ENCODE measurements at regions not wholly inside any gene's neighbourhood (a gene's known extent, or its start where the extent isn't known, plus 50 kb on each side); places are given as distances from the start of the nearest gene placed in this dataset.
A peak's percentile ranks its signal among the peaks of the same experiment; 100 is the strongest.

DNA sequence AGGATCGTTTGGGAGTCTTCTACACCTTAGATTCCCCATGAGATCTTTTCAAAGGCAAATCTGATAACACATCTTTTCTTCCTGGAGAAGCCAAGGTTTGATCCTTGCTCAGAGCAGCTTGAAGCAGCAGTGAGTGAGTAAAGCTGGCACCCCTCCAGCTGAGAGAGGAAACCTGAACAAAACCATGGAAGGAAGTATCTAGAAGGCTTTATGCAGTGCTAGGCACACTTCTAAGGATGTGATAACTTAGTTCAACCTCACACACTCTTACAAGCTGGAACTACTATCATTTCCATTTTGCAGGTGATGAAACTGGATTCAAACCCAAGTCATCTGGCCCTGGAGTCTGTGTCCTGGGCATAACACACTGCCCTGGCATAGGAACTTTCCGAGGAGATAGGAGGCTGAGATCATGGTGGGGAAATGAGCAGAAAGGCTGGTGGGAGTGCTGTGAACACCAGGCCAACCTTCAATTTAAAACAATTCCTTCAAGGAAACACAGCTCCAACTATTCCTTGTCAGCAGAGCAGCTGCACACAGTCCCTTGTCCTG lies 71.2 kb downstream of the CTAGE1 start:
- peak; percentile 5 for ATAC-seq (ENCODE audit: low FRiP score)
- no peaks in the 10 kb centered on the region for H3K9me3 ChIP-seq (ENCODE audit: control insufficient read depth, low read length)
- peak; percentile 80 to 82 for DNase-seq
- no peak overlapping the region for H3K4me3 ChIP-seq (ENCODE audit: low read length in 2 of 2)
- peaks cover 0 to 2% of the 10 kb centered on the region in 2 donors for H3K4me1 ChIP-seq (ENCODE audit: control insufficient read depth in 1 of 2, insufficient read depth in 2 of 2, low read length in 2 of 2)
- intact Hi-C loops (cut with DNase I) = loop anchor here (5.0 kb wide), 5 partner anchors 76 to 211 kb away; no protein-coding TSS in a partner anchor
- no peaks in the 10 kb centered on the region for H3K36me3 ChIP-seq (ENCODE audit: control insufficient read depth in 1 of 2, insufficient read depth in 2 of 2, low read length in 1 of 2)
- peak overlapping the region in 1 of 2 donors; percentile 55 for H3K27ac ChIP-seq (ENCODE audit: low read depth in 1 of 2, low read length in 2 of 2)
- 6 to 7% methylated on average over 2 of the region's 2 CpGs for WGBS, 2 donors
- no peaks in the 10 kb centered on the region for H3K27me3 ChIP-seq (ENCODE audit: control insufficient read depth in 1 of 2, insufficient read depth in 2 of 2, low read length in 1 of 2)

DNA sequence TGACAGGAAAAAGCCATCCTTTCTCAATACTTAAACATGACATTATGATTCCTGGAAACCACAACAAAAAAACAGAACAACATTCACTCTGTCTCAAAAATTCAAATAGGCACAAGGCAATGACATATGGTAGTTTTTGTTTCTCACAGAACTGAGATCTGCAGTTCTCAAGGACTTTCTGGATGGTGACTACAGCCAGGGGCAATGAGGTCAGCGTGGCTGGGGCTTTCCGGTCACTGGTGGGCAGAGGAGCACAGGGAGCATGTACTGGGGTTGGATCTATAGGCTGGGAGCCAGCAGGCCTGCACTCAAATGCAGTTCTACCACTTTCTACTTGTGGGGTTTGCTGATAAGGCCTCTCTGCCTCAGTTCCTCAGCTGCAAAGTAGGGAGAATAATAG lies 72.0 kb downstream of the CTAGE1 start:
- 2 to 4% methylated on average over 2 of the region's 2 CpGs for WGBS, 2 donors
- ATAC-seq (ENCODE audit: low FRiP score) = no peak
- Histone ChIP-seq H3K4me3 (ENCODE audit: low read length in 2 of 2) (no peak overlapping the region), H3K27ac (ENCODE audit: low read depth in 1 of 2, low read length in 2 of 2) (peak overlapping the region in 1 of 2 donors; percentile 16), H3K4me1 (ENCODE audit: control insufficient read depth in 1 of 2, insufficient read depth in 2 of 2, low read length in 2 of 2) (peaks cover 0 to 2% of the 10 kb centered on the region in 2 donors), H3K27me3 (ENCODE audit: control insufficient read depth in 1 of 2, insufficient read depth in 2 of 2, low read length in 1 of 2) (no peaks in the 10 kb centered on the region), H3K36me3 (ENCODE audit: control insufficient read depth in 1 of 2, insufficient read depth in 2 of 2, low read length in 1 of 2) (no peaks in the 10 kb centered on the region), H3K9me3 (ENCODE audit: control insufficient read depth, low read length) (no peaks in the 10 kb centered on the region)
- DNase-seq = peak in 1 of 2 donors; percentile 66
- intact Hi-C loops (cut with DNase I) = loop anchor here (5.0 kb wide), 5 partner anchors 77 to 212 kb away; no protein-coding TSS in a partner anchor

DNA sequence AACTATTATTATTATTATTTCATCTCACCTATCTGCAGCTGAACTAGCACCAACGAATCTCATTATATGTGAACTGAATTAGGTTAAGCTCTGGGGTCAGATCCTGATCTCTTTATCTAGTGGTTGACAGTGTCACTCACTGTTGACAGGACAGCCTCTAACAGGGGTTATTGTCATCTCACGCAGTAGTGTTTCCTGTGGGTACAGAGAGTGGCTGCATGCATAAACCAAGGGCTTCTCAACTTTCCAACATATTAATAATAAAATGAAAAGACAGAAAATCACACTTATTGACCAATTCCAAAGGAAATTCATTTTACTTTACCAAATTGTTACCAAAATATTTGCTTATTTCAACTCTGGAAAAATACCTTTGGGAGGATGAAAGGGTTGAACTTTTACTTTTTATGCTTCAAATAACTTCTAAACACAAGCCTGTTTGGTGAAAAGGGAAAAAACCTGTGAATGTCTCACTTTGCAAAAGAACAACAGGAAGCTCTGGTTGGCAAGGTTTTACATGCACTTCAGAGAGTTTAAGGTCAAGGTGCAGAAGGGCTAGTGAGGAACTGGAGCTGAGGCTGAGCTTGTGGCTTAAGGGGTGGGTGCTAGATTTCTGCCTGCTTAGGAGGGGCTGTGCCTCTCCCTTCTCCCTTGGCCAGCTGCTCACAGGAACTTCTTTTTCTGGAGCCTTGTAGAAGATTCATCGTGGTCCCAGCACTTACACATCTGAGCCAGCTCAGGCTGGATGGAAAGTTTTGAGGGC lies 72.6 kb downstream of the CTAGE1 start:
- DNase-seq = no peak
- WGBS, 2 donors = 48 to 58% methylated on average over 3 of the region's 3 CpGs
- ATAC-seq (ENCODE audit: low FRiP score) = no peak
- intact Hi-C loops (cut with DNase I) = loop anchor here (5.0 kb wide), 5 partner anchors 77 to 212 kb away; no protein-coding TSS in a partner anchor
- H3K27ac ChIP-seq (ENCODE audit: low read depth in 1 of 2, low read length in 2 of 2) = peak overlapping the region in 1 of 2 donors; percentile 34
- H3K9me3 ChIP-seq (ENCODE audit: control insufficient read depth, low read length) = no peaks in the 10 kb centered on the region
- no peaks in the 10 kb centered on the region for H3K27me3 ChIP-seq (ENCODE audit: control insufficient read depth in 1 of 2, insufficient read depth in 2 of 2, low read length in 1 of 2)
- H3K4me1 ChIP-seq (ENCODE audit: control insufficient read depth in 1 of 2, insufficient read depth in 2 of 2, low read length in 2 of 2) = peaks cover 0 to 2% of the 10 kb centered on the region in 2 donors
- no peaks in the 10 kb centered on the region for H3K36me3 ChIP-seq (ENCODE audit: control insufficient read depth in 1 of 2, insufficient read depth in 2 of 2, low read length in 1 of 2)
- H3K4me3 ChIP-seq (ENCODE audit: low read length in 2 of 2) = no peak overlapping the region

DNA sequence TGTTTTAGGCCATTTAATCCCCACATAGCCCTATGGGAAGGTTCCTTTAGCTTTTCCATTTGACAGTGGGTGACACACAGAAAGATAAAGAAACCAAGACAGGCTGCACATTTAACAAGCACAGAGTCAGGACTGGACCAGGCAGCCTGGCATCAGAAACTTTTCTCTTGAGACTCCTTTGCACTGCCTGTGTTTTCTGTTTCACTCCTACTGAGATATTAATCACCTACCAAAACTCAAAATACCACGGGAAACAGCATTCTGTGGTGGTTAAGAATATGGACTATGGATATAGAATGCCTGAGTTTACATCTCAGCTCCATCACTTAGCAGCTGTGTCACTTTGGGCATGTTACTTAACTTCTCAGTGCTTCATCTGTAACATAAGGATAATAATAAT lies 73.3 kb downstream of the CTAGE1 start:
- Histone ChIP-seq H3K4me1 (ENCODE audit: control insufficient read depth in 1 of 2, insufficient read depth in 2 of 2, low read length in 2 of 2) (peaks cover 0 to 2% of the 10 kb centered on the region in 2 donors), H3K36me3 (ENCODE audit: control insufficient read depth in 1 of 2, insufficient read depth in 2 of 2, low read length in 1 of 2) (no peaks in the 10 kb centered on the region), H3K27me3 (ENCODE audit: control insufficient read depth in 1 of 2, insufficient read depth in 2 of 2, low read length in 1 of 2) (no peaks in the 10 kb centered on the region), H3K4me3 (ENCODE audit: low read length in 2 of 2) (no peak overlapping the region), H3K27ac (ENCODE audit: low read depth in 1 of 2, low read length in 2 of 2) (no peak overlapping the region), H3K9me3 (ENCODE audit: control insufficient read depth, low read length) (no peaks in the 10 kb centered on the region)
- 57 to 64% methylated on average over 1 of the region's 1 CpG for WGBS, 2 donors
- ATAC-seq (ENCODE audit: low FRiP score) (no peak), DNase-seq (no peak)
- intact Hi-C loops (cut with DNase I) = no loop called here

DNA sequence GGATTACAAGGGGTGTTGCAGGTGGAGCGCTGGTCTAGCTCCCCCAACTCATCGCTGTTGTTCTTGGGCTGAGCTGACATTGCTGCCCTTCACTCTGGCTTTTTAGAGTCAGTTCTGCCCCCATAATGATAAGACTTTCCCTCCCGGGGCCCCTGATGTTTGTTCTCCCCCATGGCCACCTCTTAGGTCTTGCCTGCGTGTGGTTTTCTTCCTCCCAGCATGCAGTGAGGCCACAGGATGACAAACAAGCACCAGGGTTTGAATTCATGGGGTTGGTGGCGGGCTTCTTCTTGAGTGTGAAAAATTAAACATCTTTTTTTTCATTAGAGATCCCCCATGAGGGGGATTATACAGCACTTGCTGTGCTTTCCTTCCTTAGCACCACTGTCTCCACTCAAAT lies 74.1 kb downstream of the CTAGE1 start:
- no peak overlapping the region for H3K27ac ChIP-seq (ENCODE audit: low read depth in 1 of 2, low read length in 2 of 2)
- DNase-seq (peak in 1 of 2 donors; percentile 35), ATAC-seq (ENCODE audit: low FRiP score) (no peak)
- no peaks in the 10 kb centered on the region for H3K36me3 ChIP-seq (ENCODE audit: control insufficient read depth in 1 of 2, insufficient read depth in 2 of 2, low read length in 1 of 2)
- H3K4me3 ChIP-seq (ENCODE audit: low read length in 2 of 2) = no peak overlapping the region
- WGBS, 2 donors = 98% methylated on average over 5 of the region's 5 CpGs
- H3K27me3 ChIP-seq (ENCODE audit: control insufficient read depth in 1 of 2, insufficient read depth in 2 of 2, low read length in 1 of 2) = no peaks in the 10 kb centered on the region
- intact Hi-C loops (cut with DNase I) = no loop called here
- no peaks in the 10 kb centered on the region for H3K9me3 ChIP-seq (ENCODE audit: control insufficient read depth, low read length)
- peaks cover 0 to 2% of the 10 kb centered on the region in 2 donors for H3K4me1 ChIP-seq (ENCODE audit: control insufficient read depth in 1 of 2, insufficient read depth in 2 of 2, low read length in 2 of 2)

DNA sequence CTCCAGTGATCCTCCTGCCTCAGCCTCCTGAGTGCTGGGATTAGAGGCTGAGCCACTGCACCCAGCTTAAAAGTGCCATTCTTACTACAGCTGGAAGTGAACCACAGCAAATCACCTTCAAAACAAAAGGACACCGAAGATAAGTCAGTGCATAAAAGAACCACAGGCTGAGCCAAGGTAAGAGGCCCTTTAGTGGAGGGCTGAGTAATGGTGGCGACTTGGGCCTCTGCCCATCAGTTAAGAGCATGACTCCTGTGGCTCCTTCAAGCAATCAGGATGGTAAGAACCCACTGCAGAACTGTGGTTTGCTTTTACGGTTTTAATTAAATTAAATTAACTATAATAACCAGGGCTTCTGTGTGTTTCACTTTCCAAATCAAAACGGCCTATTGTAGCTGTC lies 75.1 kb downstream of the CTAGE1 start:
- Histone ChIP-seq H3K9me3 (ENCODE audit: control insufficient read depth, low read length) (no peaks in the 10 kb centered on the region), H3K36me3 (ENCODE audit: control insufficient read depth in 1 of 2, insufficient read depth in 2 of 2, low read length in 1 of 2) (no peaks in the 10 kb centered on the region), H3K27ac (ENCODE audit: low read depth in 1 of 2, low read length in 2 of 2) (no peak overlapping the region), H3K27me3 (ENCODE audit: control insufficient read depth in 1 of 2, insufficient read depth in 2 of 2, low read length in 1 of 2) (no peaks in the 10 kb centered on the region), H3K4me1 (ENCODE audit: control insufficient read depth in 1 of 2, insufficient read depth in 2 of 2, low read length in 2 of 2) (peaks cover 0 to 2% of the 10 kb centered on the region in 2 donors), H3K4me3 (ENCODE audit: low read length in 2 of 2) (no peak overlapping the region)
- intact Hi-C loops (cut with DNase I) = no loop called here
- DNase-seq = peak; percentile 71 to 85
- 46 to 50% methylated on average over 4 of the region's 4 CpGs for WGBS, 2 donors
- ATAC-seq (ENCODE audit: low FRiP score) = no peak

DNA sequence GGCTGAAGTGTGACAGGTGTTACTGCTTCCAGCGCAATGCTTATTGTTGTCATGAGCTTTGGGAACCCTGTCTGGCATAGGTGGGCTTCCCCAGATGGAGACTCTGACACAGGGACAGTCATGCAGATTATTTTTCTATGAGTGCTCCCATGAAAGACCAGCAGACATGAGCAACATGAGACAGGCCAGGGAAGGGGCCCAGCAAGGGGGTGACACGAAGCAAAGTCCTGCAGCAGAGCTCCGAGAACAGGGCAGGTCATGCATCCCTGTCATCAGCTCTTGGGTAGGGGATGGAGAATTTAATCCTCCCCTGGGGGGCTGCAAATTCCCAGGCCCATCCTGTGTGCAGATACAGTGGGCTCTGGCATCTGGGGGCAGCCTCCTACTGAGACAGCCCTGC lies 77.4 kb downstream of the CTAGE1 start:
- no peaks in the 10 kb centered on the region for H3K36me3 ChIP-seq (ENCODE audit: control insufficient read depth in 1 of 2, insufficient read depth in 2 of 2, low read length in 1 of 2)
- WGBS, 2 donors = 94% methylated on average over 3 of the region's 3 CpGs
- no peaks in the 10 kb centered on the region for H3K9me3 ChIP-seq (ENCODE audit: control insufficient read depth, low read length)
- DNase-seq (peak in 1 of 2 donors; percentile 39), ATAC-seq (ENCODE audit: low FRiP score) (no peak)
- H3K27ac ChIP-seq (ENCODE audit: low read depth in 1 of 2, low read length in 2 of 2) = no peak overlapping the region
- intact Hi-C loops (cut with DNase I) = no loop called here
- no peaks in the 10 kb centered on the region for H3K27me3 ChIP-seq (ENCODE audit: control insufficient read depth in 1 of 2, insufficient read depth in 2 of 2, low read length in 1 of 2)
- H3K4me3 ChIP-seq (ENCODE audit: low read length in 2 of 2) = no peak overlapping the region
- H3K4me1 ChIP-seq (ENCODE audit: control insufficient read depth in 1 of 2, insufficient read depth in 2 of 2, low read length in 2 of 2) = no peaks in the 10 kb centered on the region

DNA sequence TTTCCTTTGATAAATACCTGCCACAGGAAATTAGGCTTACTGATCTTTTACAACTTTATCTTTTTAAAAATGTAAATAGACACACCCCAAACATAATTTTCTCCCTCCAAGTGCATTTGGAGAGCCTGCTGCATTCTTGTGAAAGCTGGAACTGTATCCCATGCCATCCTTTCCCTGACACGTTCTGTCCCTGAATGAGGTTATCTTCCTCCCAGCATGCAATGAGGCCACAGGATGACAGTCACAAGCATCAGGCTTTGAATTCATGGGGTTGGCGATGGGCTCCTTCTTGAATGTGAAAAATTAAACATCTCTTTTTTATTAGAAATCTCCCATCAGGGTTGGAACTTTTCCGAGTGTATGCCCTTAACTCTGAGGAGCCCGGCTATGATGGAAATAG lies 77.8 kb downstream of the CTAGE1 start:
- no peaks in the 10 kb centered on the region for H3K9me3 ChIP-seq (ENCODE audit: control insufficient read depth, low read length)
- 86 to 87% methylated on average over 4 of the region's 4 CpGs for WGBS, 2 donors
- no peaks in the 10 kb centered on the region for H3K27me3 ChIP-seq (ENCODE audit: control insufficient read depth in 1 of 2, insufficient read depth in 2 of 2, low read length in 1 of 2)
- H3K4me3 ChIP-seq (ENCODE audit: low read length in 2 of 2) = no peak overlapping the region
- no peak overlapping the region for H3K27ac ChIP-seq (ENCODE audit: low read depth in 1 of 2, low read length in 2 of 2)
- ATAC-seq (ENCODE audit: low FRiP score) (no peak), DNase-seq (no peak)
- intact Hi-C loops (cut with DNase I) = no loop called here
- H3K4me1 ChIP-seq (ENCODE audit: control insufficient read depth in 1 of 2, insufficient read depth in 2 of 2, low read length in 2 of 2) = no peaks in the 10 kb centered on the region
- H3K36me3 ChIP-seq (ENCODE audit: control insufficient read depth in 1 of 2, insufficient read depth in 2 of 2, low read length in 1 of 2) = no peaks in the 10 kb centered on the region

DNA sequence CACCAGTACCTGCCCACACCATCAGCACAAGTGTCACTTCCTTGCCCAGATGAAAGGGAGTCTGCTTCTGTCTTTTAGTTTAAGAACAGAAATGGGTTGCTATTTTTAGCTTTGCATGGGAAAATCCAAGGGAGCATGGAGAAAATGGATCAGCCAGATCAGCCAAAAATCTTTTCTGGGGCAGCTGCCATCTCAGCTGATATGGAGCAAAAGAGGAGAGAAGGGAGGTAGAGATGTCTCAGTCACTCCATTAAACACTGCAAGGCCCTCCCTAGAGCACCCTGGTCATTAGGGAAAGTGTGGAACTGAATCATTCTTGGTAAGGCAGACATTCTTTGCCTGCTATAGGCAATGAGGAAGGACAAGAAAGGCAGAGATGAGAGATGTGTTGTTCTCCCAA lies 79.9 kb downstream of the CTAGE1 start:
- H3K27me3 ChIP-seq (ENCODE audit: control insufficient read depth in 1 of 2, insufficient read depth in 2 of 2, low read length in 1 of 2) = no peaks in the 10 kb centered on the region
- H3K4me3 ChIP-seq (ENCODE audit: low read length in 2 of 2) = no peak overlapping the region
- H3K9me3 ChIP-seq (ENCODE audit: control insufficient read depth, low read length) = no peaks in the 10 kb centered on the region
- ATAC-seq (ENCODE audit: low FRiP score) (no peak), DNase-seq (no peak)
- peak overlapping the region in 1 of 2 donors; percentile 9 for H3K27ac ChIP-seq (ENCODE audit: low read depth in 1 of 2, low read length in 2 of 2)
- intact Hi-C loops (cut with DNase I) = no loop called here
- no peaks in the 10 kb centered on the region for H3K4me1 ChIP-seq (ENCODE audit: control insufficient read depth in 1 of 2, insufficient read depth in 2 of 2, low read length in 2 of 2)
- H3K36me3 ChIP-seq (ENCODE audit: control insufficient read depth in 1 of 2, insufficient read depth in 2 of 2, low read length in 1 of 2) = no peaks in the 10 kb centered on the region
